Fibroblast of skin of left quadriceps (primary cell): ENCODE measurements at regions not wholly inside any gene's neighbourhood (a gene's known extent, or its start where the extent isn't known, plus 50 kb on each side); places are given as distances from the start of the nearest gene placed in this dataset.

ENCODE experiments used
- DNase-seq, 2 experiments: peaks; one replicate each; pipeline ENCODE4 v3.0.0-alpha.2; 2013; ENCODE audit warnings: low read depth in 2 of 2

- no peak for DNase-seq
Observed at GRCh38 chr4:32798471-32799159, 2078.4 kb downstream of the PCDH7 start.

- DNase-seq, result peak; percentile 28 to 36
Observed at GRCh38 chr4:32824336-32824735, 2104.2 kb downstream of the PCDH7 start.

- DNase-seq, result no peak
Observed at GRCh38 chr4:32826169-32826568, 2106.0 kb downstream of the PCDH7 start.

GRCh38 chr4:32830160-32830559 lies 2110.0 kb downstream of the PCDH7 start:
- DNase-seq, result no peak

GRCh38 chr4:32831104-32831503 lies 2110.9 kb downstream of the PCDH7 start:
- no peak for DNase-seq

GRCh38 chr4:32840461-32841189 lies 2120.5 kb downstream of the PCDH7 start:
- DNase-seq, result no peak

GRCh38 chr4:32841217-32841616 lies 2121.0 kb downstream of the PCDH7 start:
- no peak for DNase-seq

- no peak for DNase-seq
Observed at GRCh38 chr4:32847461-32847860, 2127.3 kb downstream of the PCDH7 start.

- DNase-seq, result no peak
Observed at GRCh38 chr4:32855622-32856021, 2135.5 kb downstream of the PCDH7 start.

GRCh38 chr4:32858361-32858760 lies 2138.2 kb downstream of the PCDH7 start:
- no peak for DNase-seq

GRCh38 chr4:32858971-32859370 lies 2138.8 kb downstream of the PCDH7 start:
- peak; percentile 65 to 68 for DNase-seq

- DNase-seq, result no peak
Observed at GRCh38 chr4:32864713-32865351, 2144.7 kb downstream of the PCDH7 start.

- no peak for DNase-seq
Observed at GRCh38 chr4:32876546-32876945, 2156.4 kb downstream of the PCDH7 start.

GRCh38 chr4:32879913-32880312 lies 2159.7 kb downstream of the PCDH7 start:
- no peak for DNase-seq

- DNase-seq, result peak in 1 of 2 experiments; percentile 4
Observed at GRCh38 chr4:32884198-32884597, 2164.0 kb downstream of the PCDH7 start.

- DNase-seq, result no peak
Observed at GRCh38 chr4:32890398-32890797, 2170.2 kb downstream of the PCDH7 start.

GRCh38 chr4:32909053-32909452 lies 2188.9 kb downstream of the PCDH7 start:
- no peak for DNase-seq

- DNase-seq, result no peak
Observed at GRCh38 chr4:32909736-32910135, 2189.6 kb downstream of the PCDH7 start.

GRCh38 chr4:32917586-32917985 lies 2197.4 kb downstream of the PCDH7 start:
- no peak for DNase-seq

- no peak for DNase-seq
Observed at GRCh38 chr4:32929796-32930699, 2209.9 kb downstream of the PCDH7 start.

- DNase-seq, result no peak
Observed at GRCh38 chr4:32930700-32931099, 2210.5 kb downstream of the PCDH7 start.

GRCh38 chr4:32931475-32931874 lies 2211.3 kb downstream of the PCDH7 start:
- no peak for DNase-seq
